IMR-90 (cell line): ENCODE measurements at regions not wholly inside any gene's neighbourhood (a gene's known extent, or its start where the extent isn't known, plus 50 kb on each side); places are given as distances from the start of the nearest gene placed in this dataset.

Source experiments
- CHD1 ChIP-seq: IDR thresholded peaks from 2 replicates; pipeline ENCODE4 v1.6.1; 2012; ENCODE audit warnings: low read depth, low read length, improper control_type of control experiment
- CTCF ChIP-seq: conservative IDR thresholded peaks from 2 replicates; pipeline ENCODE4 v1.5.1; 2012; ENCODE audit warnings: mild to moderate bottlenecking, low read depth, low read length, improper control_type of control experiment

GRCh38 chr4:58265734-58266133 lies 1155.5 kb upstream of the IGFBP7 start:
- TF ChIP-seq CTCF (no peak), CHD1 (no peak)
